ENCODE measurements at regions not wholly inside any gene's neighbourhood (a gene's known extent, or its start where the extent isn't known, plus 50 kb on each side); places are given as distances from the start of the nearest gene placed in this dataset.

DNA sequence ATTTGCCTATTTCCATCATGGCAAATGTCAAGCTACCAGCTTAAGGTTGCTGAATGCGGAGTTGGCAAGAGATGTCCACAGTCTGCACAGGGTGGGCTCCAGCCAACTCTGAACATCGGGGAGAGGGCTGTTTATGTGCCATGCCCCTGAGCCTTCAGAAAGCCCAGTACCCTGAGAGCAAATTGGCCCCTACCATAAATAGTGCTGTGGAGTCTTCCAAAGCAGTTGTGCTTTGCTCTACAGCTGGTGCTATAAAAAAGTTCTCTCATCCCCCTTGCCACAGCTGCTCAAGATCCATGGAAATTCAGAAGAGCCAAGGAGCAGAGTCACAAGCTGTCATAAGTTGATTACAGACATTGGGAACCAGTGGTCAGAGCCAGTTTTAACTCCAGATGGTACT, 85.6 kb upstream of the CLDN14 start:
- H3K27ac Mint-ChIP-seq: no peak overlapping the region
- no peaks in the 10 kb centered on the region for H3K36me3 Mint-ChIP-seq

DNA sequence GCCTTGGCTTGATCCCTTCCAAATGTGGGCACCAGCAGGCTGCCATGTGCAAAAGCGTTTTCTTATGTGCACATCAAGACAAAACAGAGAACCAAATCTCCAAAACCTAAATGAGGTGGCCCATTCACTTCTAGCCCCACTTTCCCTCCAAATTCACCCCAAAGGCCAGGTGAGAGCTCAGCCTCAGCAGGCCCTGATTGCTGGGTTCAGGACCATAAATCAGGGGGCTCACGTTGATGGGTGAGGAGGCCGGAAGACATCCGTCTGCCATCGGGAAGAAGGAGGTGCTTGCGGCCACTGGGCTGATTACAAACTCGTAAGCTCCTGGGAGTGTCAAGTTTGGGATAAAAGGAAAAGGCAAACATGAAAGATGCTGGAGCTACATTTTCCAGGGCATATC, 86.7 kb upstream of the CLDN14 start:
- 92% methylated on average over 7 of the region's 7 CpGs for WGBS (ENCODE audit: insufficient coverage)
- intact Hi-C loops (cut with micrococcal nuclease): no loop called here
- no peaks in the 10 kb centered on the region for H3K36me3 ChIP-seq (ENCODE audit: control insufficient read depth, insufficient read depth, low read length)
- H3K27me3 ChIP-seq (ENCODE audit: control insufficient read depth, insufficient read depth, low read length): no peaks in the 10 kb centered on the region
- no peaks in the 10 kb centered on the region for H3K4me1 ChIP-seq (ENCODE audit: control insufficient read depth, insufficient read depth, low read length)
- TF ChIP-seq, protein P1, sequence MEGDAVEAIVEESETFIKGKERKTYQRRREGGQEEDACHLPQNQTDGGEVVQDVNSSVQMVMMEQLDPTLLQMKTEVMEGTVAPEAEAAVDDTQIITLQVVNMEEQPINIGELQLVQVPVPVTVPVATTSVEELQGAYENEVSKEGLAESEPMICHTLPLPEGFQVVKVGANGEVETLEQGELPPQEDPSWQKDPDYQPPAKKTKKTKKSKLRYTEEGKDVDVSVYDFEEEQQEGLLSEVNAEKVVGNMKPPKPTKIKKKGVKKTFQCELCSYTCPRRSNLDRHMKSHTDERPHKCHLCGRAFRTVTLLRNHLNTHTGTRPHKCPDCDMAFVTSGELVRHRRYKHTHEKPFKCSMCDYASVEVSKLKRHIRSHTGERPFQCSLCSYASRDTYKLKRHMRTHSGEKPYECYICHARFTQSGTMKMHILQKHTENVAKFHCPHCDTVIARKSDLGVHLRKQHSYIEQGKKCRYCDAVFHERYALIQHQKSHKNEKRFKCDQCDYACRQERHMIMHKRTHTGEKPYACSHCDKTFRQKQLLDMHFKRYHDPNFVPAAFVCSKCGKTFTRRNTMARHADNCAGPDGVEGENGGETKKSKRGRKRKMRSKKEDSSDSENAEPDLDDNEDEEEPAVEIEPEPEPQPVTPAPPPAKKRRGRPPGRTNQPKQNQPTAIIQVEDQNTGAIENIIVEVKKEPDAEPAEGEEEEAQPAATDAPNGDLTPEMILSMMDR (IDR thresholded peaks at IDR 0.05): no peak
- no peak overlapping the region for H3K27ac ChIP-seq (ENCODE audit: low read length)
- ATAC-seq: no peak
- no peak overlapping the region for H3K4me3 ChIP-seq (ENCODE audit: low read length)
- Mint-ChIP-seq H3K4me1 (no peaks in the 10 kb centered on the region), H3K9me3 (no peaks in the 10 kb centered on the region), H3K4me3 (no peak overlapping the region), H3K27ac (no peak overlapping the region), H3K36me3 (no peaks in the 10 kb centered on the region), H3K27me3 (ENCODE audit: low read depth in 2 of 2) (peaks cover 12 to 37% of the 10 kb centered on the region in 2 donors)
- H3K9me3 ChIP-seq (ENCODE audit: control insufficient read depth, insufficient read depth, low read length): no peaks in the 10 kb centered on the region
- no peak for DNase-seq

More for the DNA sequence above, 85.6 kb upstream of the CLDN14 start:
- H3K27me3 ChIP-seq (ENCODE audit: control insufficient read depth, insufficient read depth, low read length): no peaks in the 10 kb centered on the region
- Mint-ChIP-seq H3K4me1 (no peaks in the 10 kb centered on the region), H3K4me3 (no peak overlapping the region), H3K9me3 (no peaks in the 10 kb centered on the region), H3K27me3 (ENCODE audit: low read depth in 2 of 2) (peaks cover 18 to 41% of the 10 kb centered on the region in 2 donors)
- H3K4me3 ChIP-seq (ENCODE audit: low read length): no peak overlapping the region
- WGBS (ENCODE audit: insufficient coverage): 96% methylated on average over 2 of the region's 2 CpGs
- intact Hi-C loops (cut with micrococcal nuclease): no loop called here
- no peaks in the 10 kb centered on the region for H3K9me3 ChIP-seq (ENCODE audit: control insufficient read depth, insufficient read depth, low read length)
- H3K4me1 ChIP-seq (ENCODE audit: control insufficient read depth, insufficient read depth, low read length): no peaks in the 10 kb centered on the region
- TF ChIP-seq, protein P1 (IDR thresholded peaks at IDR 0.05): no peak
- H3K36me3 ChIP-seq (ENCODE audit: control insufficient read depth, insufficient read depth, low read length): no peaks in the 10 kb centered on the region
- DNase-seq (no peak), ATAC-seq (no peak)
- no peak overlapping the region for H3K27ac ChIP-seq (ENCODE audit: low read length)

DNA sequence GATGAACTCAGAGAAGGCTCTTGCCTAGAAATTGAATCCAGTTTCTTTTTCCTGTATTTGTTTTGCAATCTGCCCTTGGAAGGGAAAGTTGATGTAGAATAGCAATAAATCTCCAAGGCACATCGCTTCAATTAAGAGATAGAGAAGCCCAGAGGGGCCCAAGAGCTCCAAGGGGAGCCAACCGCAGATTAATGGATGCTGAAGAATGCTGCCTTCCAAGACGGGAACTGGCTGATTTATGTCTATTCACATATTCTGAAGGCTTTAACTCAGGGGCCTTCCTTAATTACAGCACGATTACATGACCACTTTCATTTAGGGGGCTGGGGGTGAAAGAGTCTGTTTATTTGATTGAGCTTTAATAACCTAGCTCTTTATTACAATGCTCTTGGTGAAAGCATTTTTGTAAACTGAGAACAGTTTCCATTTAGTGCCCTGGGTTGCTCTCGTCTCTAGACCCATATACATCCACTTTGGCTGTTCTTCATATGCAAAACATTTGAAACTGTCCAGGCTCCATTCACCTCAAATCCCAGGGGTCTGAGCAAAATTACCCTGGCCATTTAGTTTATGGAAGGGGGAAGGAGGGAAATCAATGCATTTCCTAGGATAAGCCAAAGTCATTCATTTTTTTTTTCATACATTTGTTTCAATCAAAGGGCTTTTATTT, 87.4 kb upstream of the CLDN14 start:
- Histone ChIP-seq H3K27me3 (ENCODE audit: control insufficient read depth, insufficient read depth, low read length) (no peaks in the 10 kb centered on the region), H3K27ac (ENCODE audit: low read length) (no peak overlapping the region), H3K4me1 (ENCODE audit: control insufficient read depth, insufficient read depth, low read length) (no peaks in the 10 kb centered on the region), H3K9me3 (ENCODE audit: control insufficient read depth, insufficient read depth, low read length) (no peaks in the 10 kb centered on the region), H3K36me3 (ENCODE audit: control insufficient read depth, insufficient read depth, low read length) (no peaks in the 10 kb centered on the region), H3K4me3 (ENCODE audit: low read length) (no peak overlapping the region)
- TF ChIP-seq, protein P1 (IDR thresholded peaks at IDR 0.05): no peak
- H3K4me3 Mint-ChIP-seq: no peak overlapping the region
- DNase-seq (no peak), ATAC-seq (no peak)
- peaks cover 11 to 37% of the 10 kb centered on the region in 2 donors for H3K27me3 Mint-ChIP-seq (ENCODE audit: low read depth in 2 of 2)
- intact Hi-C loops (cut with micrococcal nuclease): no loop called here
- H3K27ac Mint-ChIP-seq: no peak overlapping the region
- H3K9me3 Mint-ChIP-seq: no peaks in the 10 kb centered on the region
- H3K36me3 Mint-ChIP-seq: no peaks in the 10 kb centered on the region
- 80% methylated on average over 4 of the region's 5 CpGs for WGBS (ENCODE audit: insufficient coverage)
- no peaks in the 10 kb centered on the region for H3K4me1 Mint-ChIP-seq

DNA sequence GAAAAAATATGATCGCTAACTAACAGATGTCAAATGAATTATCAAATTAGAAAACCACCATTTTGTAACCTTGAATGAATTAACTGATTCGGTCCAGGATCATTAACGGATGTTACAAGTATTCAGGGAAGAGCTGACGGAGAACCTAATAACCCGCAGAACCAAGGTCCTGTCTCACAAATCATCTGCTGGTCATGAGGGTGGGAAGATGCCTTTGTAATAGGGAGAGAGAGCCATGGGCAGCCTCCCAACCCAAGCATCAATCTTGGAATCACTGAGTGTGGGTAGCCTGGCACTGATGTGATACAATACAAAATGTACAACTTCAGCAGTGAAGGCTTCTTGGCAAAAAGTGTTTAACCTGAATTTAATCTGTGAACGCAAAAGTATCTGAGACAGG, 89.6 kb upstream of the CLDN14 start:
- DNase-seq (no peak), ATAC-seq (no peak)
- H3K4me1 Mint-ChIP-seq: no peaks in the 10 kb centered on the region
- 93% methylated on average over 6 of the region's 6 CpGs for WGBS (ENCODE audit: insufficient coverage)
- no peaks in the 10 kb centered on the region for H3K9me3 Mint-ChIP-seq
- H3K27me3 ChIP-seq (ENCODE audit: control insufficient read depth, insufficient read depth, low read length): no peaks in the 10 kb centered on the region
- TF ChIP-seq, protein P1 (IDR thresholded peaks at IDR 0.05): no peak
- no peak overlapping the region for H3K27ac ChIP-seq (ENCODE audit: low read length)
- H3K36me3 ChIP-seq (ENCODE audit: control insufficient read depth, insufficient read depth, low read length): no peaks in the 10 kb centered on the region
- no peaks in the 10 kb centered on the region for H3K9me3 ChIP-seq (ENCODE audit: control insufficient read depth, insufficient read depth, low read length)
- no peaks in the 10 kb centered on the region for H3K36me3 Mint-ChIP-seq
- no peak overlapping the region for H3K4me3 Mint-ChIP-seq
- H3K4me1 ChIP-seq (ENCODE audit: control insufficient read depth, insufficient read depth, low read length): no peaks in the 10 kb centered on the region
- H3K27me3 Mint-ChIP-seq (ENCODE audit: low read depth in 2 of 2): peaks cover 7 to 30% of the 10 kb centered on the region in 2 donors
- no peak overlapping the region for H3K4me3 ChIP-seq (ENCODE audit: low read length)
- intact Hi-C loops (cut with micrococcal nuclease): no loop called here
- no peak overlapping the region for H3K27ac Mint-ChIP-seq
